GM21447 (cell line): ENCODE measurements at regions not wholly inside any gene's neighbourhood (a gene's known extent, or its start where the extent isn't known, plus 50 kb on each side); places are given as distances from the start of the nearest gene placed in this dataset.

Experiments used
- ATAC-seq: cut with Tn5 transposase; IDR thresholded peaks from one replicate; pipeline ENCODE4 v1.9.1; 2021; ENCODE audit not compliant: unreplicated experiment

GRCh38 chr12:67370979-67371378 is 101.8 kb downstream of the CAND1 start:
- no peak for ATAC-seq

GRCh38 chr12:67377021-67377420 is 107.9 kb downstream of the CAND1 start:
- ATAC-seq = no peak

GRCh38 chr12:67377541-67377940 is 108.4 kb downstream of the CAND1 start:
- ATAC-seq = no peak

GRCh38 chr12:67382241-67382871 is 113.2 kb downstream of the CAND1 start:
- no peak for ATAC-seq

GRCh38 chr12:67386869-67387565 is 117.9 kb downstream of the CAND1 start:
- no peak for ATAC-seq

GRCh38 chr12:67388331-67389138 is 119.4 kb downstream of the CAND1 start:
- no peak for ATAC-seq

GRCh38 chr12:67390273-67390672 is 121.1 kb downstream of the CAND1 start:
- ATAC-seq = no peak

GRCh38 chr12:67391034-67391433 is 121.9 kb downstream of the CAND1 start:
- no peak for ATAC-seq

- no peak for ATAC-seq
These were observed 122.5 kb downstream of the CAND1 start for GRCh38 chr12:67391656-67392055.

- ATAC-seq = no peak
These were observed 125.4 kb downstream of the CAND1 start for GRCh38 chr12:67394550-67394949.

GRCh38 chr12:67400742-67401141 is 131.6 kb downstream of the CAND1 start:
- ATAC-seq = no peak

- no peak for ATAC-seq
These were observed 141.1 kb downstream of the CAND1 start for GRCh38 chr12:67410246-67410645.

GRCh38 chr12:67410667-67411067 is 141.5 kb downstream of the CAND1 start:
- ATAC-seq = no peak

GRCh38 chr12:67411562-67411961 is 142.4 kb downstream of the CAND1 start:
- ATAC-seq = no peak

GRCh38 chr12:67413577-67413976 is 144.4 kb downstream of the CAND1 start:
- no peak for ATAC-seq

- no peak for ATAC-seq
These were observed 145.0 kb downstream of the CAND1 start for GRCh38 chr12:67414011-67414715.

- no peak for ATAC-seq
These were observed 146.3 kb downstream of the CAND1 start for GRCh38 chr12:67415473-67415872.

GRCh38 chr12:67419810-67420209 is 150.7 kb downstream of the CAND1 start:
- ATAC-seq = no peak

- ATAC-seq = no peak
These were observed 151.3 kb downstream of the CAND1 start for GRCh38 chr12:67420506-67420905.

- ATAC-seq = no peak
These were observed 152.9 kb downstream of the CAND1 start for GRCh38 chr12:67422081-67422480.

- ATAC-seq = no peak
These were observed 155.6 kb downstream of the CAND1 start for GRCh38 chr12:67424784-67425183.
